WTC11 (cell line): ENCODE measurements at regions not wholly inside any gene's neighbourhood (a gene's known extent, or its start where the extent isn't known, plus 50 kb on each side); places are given as distances from the start of the nearest gene placed in this dataset.
A peak's percentile ranks its signal among the peaks of the same experiment; 100 is the strongest.

Experiments
- ATAC-seq: fragments of 200-7000 bp; cut with Tn5 transposase; 2 replicates; pipeline ENCODE4 v1.10.0; 2021; ENCODE audit warnings: mild to moderate bottlenecking, moderate library complexity
- CTCF ChIA-PET: fragments of 300-600 bp; sonication (Branson Sonifier 250); formaldehyde crosslinking; loops from one replicate; lab custom pipeline; 2021; ENCODE audit warnings: antibody characterized with exemption; lab: Charles Lee
- POLR2A ChIA-PET: fragments of 350-600 bp; sonication (Branson Sonifier 250); formaldehyde crosslinking; loops from one replicate; lab custom pipeline; 2021; ENCODE audit warnings: antibody characterized with exemption; lab: Charles Lee
- DNase-seq: peaks from one replicate; pipeline ENCODE4 v3.0.0; 2021; ENCODE audit warnings: low spot score
- H3K27ac Mint-ChIP-seq: 2 replicates; pipeline ENCODE4 v1.8.0; 2021; ENCODE audit warnings: mixed read lengths
- H3K27me3 Mint-ChIP-seq: 2 replicates; pipeline ENCODE4 v1.8.0; 2021; ENCODE audit warnings: low read depth, mild to moderate bottlenecking, moderate library complexity, mixed read lengths
- H3K36me3 Mint-ChIP-seq: 2 replicates; pipeline ENCODE4 v1.8.0; 2021; ENCODE audit warnings: mixed read lengths
- H3K4me1 Mint-ChIP-seq: 2 replicates; pipeline ENCODE4 v1.8.0; 2022; ENCODE audit warnings: mixed read lengths
- H3K4me3 Mint-ChIP-seq: 2 replicates; pipeline ENCODE4 v1.8.0; 2021; ENCODE audit warnings: mild to moderate bottlenecking, moderate library complexity, mixed read lengths
- H3K9me3 Mint-ChIP-seq: 2 replicates; pipeline ENCODE4 v1.8.0; 2021; ENCODE audit warnings: mixed read lengths
- CBFB ChIP-seq: sonication (generic); formaldehyde crosslinking; IDR thresholded peaks from 2 replicates; pipeline ENCODE4 v1.8.1; 2022; ENCODE audit warnings: mild to moderate bottlenecking, low read depth, missing genetic modification reagents
- E2F1 ChIP-seq: sonication (generic); formaldehyde crosslinking; IDR thresholded peaks from 2 replicates; pipeline ENCODE4 v1.8.0; 2022; ENCODE audit warnings: mild to moderate bottlenecking, missing genetic modification reagents
- JUN ChIP-seq: sonication (generic); formaldehyde crosslinking; IDR thresholded peaks from 2 replicates; pipeline ENCODE4 v1.8.0; 2023; ENCODE audit warnings: mild to moderate bottlenecking, missing genetic modification reagents
- NR2C2 ChIP-seq: sonication (generic); formaldehyde crosslinking; IDR thresholded peaks from 2 replicates; pipeline ENCODE4 v1.8.0; 2022; ENCODE audit warnings: mild to moderate bottlenecking, missing genetic modification reagents
- SP1 ChIP-seq: sonication (generic); formaldehyde crosslinking; conservative IDR thresholded peaks from 2 replicates; pipeline ENCODE4 v1.8.1; 2022; ENCODE audit warnings: missing genetic modification reagents
- ZNF121 ChIP-seq: sonication (generic); formaldehyde crosslinking; IDR thresholded peaks from 2 replicates; pipeline ENCODE4 v1.8.0; 2023; ENCODE audit warnings: missing genetic modification reagents
- ZNF232 ChIP-seq: sonication (generic); formaldehyde crosslinking; IDR thresholded peaks from 2 replicates; pipeline ENCODE4 v1.8.0; 2022; ENCODE audit warnings: mild to moderate bottlenecking, missing genetic modification reagents
- ZNF671 ChIP-seq: fragments of 250-450 bp; sonication (Bioruptor Pico); IDR thresholded peaks from 2 replicates; pipeline ENCODE4 v1.8.0; 2021; ENCODE audit warnings: mild to moderate bottlenecking
- TF ChIP-seq, protein P1 (sequence below): sonication (generic); formaldehyde crosslinking; IDR thresholded peaks from 2 replicates; pipeline ENCODE4 v1.8.1; 2023; ENCODE audit warnings: mild to moderate bottlenecking, moderate library complexity, missing genetic modification reagents
- TF ChIP-seq, protein P2 (sequence below): fragments of 250-450 bp; sonication (Bioruptor Pico); IDR thresholded peaks from 2 replicates; pipeline ENCODE4 v1.8.0; 2021; ENCODE audit warnings: mild to moderate bottlenecking
- TF ChIP-seq, protein P3 (sequence below): fragments of 250-450 bp; sonication (Bioruptor Pico); IDR thresholded peaks from 2 replicates; pipeline ENCODE4 v1.9.0; 2021; ENCODE audit warnings: mild to moderate bottlenecking
- TF ChIP-seq, protein P4 (sequence below): sonication (generic); formaldehyde crosslinking; IDR thresholded peaks from 2 replicates; pipeline ENCODE4 v1.8.0; 2022; ENCODE audit warnings: missing genetic modification reagents
- TF ChIP-seq, protein P5 (sequence below): sonication (generic); formaldehyde crosslinking; IDR thresholded peaks from 2 replicates; pipeline ENCODE4 v1.8.1; 2023; ENCODE audit warnings: mild to moderate bottlenecking, missing genetic modification reagents, moderate library complexity
- TF ChIP-seq, protein P6 (sequence below): sonication (generic); formaldehyde crosslinking; IDR thresholded peaks from 2 replicates; pipeline ENCODE4 v1.8.1; 2023; ENCODE audit warnings: mild to moderate bottlenecking, missing genetic modification reagents, borderline replicate concordance

- peaks cover 4% of the 10 kb centered on the region; the same call in 1 of the 2 replicates for H3K27me3 Mint-ChIP-seq
- CTCF ChIA-PET = no interaction called here
- H3K9me3 Mint-ChIP-seq = peaks cover 22% of the 10 kb centered on the region
- no peak overlapping the region for H3K4me3 Mint-ChIP-seq
- DNase-seq (peak; percentile 44), ATAC-seq (peak; percentile 41)
- no peaks in the 10 kb centered on the region for H3K4me1 Mint-ChIP-seq
- TF ChIP-seq CBFB (CRISPR knock-in tag) = no peak
- TF ChIP-seq, protein P1, sequence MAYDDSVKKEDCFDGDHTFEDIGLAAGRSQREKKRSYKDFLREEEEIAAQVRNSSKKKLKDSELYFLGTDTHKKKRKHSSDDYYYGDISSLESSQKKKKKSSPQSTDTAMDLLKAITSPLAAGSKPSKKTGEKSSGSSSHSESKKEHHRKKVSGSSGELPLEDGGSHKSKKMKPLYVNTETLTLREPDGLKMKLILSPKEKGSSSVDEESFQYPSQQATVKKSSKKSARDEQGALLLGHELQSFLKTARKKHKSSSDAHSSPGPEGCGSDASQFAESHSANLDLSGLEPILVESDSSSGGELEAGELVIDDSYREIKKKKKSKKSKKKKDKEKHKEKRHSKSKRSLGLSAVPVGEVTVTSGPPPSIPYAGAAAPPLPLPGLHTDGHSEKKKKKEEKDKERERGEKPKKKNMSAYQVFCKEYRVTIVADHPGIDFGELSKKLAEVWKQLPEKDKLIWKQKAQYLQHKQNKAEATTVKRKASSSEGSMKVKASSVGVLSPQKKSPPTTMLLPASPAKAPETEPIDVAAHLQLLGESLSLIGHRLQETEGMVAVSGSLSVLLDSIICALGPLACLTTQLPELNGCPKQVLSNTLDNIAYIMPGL = no peak
- TF ChIP-seq, protein P2, sequence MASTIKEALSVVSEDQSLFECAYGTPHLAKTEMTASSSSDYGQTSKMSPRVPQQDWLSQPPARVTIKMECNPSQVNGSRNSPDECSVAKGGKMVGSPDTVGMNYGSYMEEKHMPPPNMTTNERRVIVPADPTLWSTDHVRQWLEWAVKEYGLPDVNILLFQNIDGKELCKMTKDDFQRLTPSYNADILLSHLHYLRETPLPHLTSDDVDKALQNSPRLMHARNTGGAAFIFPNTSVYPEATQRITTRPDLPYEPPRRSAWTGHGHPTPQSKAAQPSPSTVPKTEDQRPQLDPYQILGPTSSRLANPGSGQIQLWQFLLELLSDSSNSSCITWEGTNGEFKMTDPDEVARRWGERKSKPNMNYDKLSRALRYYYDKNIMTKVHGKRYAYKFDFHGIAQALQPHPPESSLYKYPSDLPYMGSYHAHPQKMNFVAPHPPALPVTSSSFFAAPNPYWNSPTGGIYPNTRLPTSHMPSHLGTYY (CRISPR knock-in tag) = no peak
- TF ChIP-seq NR2C2 (CRISPR knock-in tag) = no peak
- TF ChIP-seq, protein P3, sequence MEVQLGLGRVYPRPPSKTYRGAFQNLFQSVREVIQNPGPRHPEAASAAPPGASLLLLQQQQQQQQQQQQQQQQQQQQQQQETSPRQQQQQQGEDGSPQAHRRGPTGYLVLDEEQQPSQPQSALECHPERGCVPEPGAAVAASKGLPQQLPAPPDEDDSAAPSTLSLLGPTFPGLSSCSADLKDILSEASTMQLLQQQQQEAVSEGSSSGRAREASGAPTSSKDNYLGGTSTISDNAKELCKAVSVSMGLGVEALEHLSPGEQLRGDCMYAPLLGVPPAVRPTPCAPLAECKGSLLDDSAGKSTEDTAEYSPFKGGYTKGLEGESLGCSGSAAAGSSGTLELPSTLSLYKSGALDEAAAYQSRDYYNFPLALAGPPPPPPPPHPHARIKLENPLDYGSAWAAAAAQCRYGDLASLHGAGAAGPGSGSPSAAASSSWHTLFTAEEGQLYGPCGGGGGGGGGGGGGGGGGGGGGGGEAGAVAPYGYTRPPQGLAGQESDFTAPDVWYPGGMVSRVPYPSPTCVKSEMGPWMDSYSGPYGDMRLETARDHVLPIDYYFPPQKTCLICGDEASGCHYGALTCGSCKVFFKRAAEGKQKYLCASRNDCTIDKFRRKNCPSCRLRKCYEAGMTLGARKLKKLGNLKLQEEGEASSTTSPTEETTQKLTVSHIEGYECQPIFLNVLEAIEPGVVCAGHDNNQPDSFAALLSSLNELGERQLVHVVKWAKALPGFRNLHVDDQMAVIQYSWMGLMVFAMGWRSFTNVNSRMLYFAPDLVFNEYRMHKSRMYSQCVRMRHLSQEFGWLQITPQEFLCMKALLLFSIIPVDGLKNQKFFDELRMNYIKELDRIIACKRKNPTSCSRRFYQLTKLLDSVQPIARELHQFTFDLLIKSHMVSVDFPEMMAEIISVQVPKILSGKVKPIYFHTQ = no peak
- no peak for TF ChIP-seq JUN (CRISPR knock-in tag)
- no peak for TF ChIP-seq E2F1
- TF ChIP-seq, protein P4, sequence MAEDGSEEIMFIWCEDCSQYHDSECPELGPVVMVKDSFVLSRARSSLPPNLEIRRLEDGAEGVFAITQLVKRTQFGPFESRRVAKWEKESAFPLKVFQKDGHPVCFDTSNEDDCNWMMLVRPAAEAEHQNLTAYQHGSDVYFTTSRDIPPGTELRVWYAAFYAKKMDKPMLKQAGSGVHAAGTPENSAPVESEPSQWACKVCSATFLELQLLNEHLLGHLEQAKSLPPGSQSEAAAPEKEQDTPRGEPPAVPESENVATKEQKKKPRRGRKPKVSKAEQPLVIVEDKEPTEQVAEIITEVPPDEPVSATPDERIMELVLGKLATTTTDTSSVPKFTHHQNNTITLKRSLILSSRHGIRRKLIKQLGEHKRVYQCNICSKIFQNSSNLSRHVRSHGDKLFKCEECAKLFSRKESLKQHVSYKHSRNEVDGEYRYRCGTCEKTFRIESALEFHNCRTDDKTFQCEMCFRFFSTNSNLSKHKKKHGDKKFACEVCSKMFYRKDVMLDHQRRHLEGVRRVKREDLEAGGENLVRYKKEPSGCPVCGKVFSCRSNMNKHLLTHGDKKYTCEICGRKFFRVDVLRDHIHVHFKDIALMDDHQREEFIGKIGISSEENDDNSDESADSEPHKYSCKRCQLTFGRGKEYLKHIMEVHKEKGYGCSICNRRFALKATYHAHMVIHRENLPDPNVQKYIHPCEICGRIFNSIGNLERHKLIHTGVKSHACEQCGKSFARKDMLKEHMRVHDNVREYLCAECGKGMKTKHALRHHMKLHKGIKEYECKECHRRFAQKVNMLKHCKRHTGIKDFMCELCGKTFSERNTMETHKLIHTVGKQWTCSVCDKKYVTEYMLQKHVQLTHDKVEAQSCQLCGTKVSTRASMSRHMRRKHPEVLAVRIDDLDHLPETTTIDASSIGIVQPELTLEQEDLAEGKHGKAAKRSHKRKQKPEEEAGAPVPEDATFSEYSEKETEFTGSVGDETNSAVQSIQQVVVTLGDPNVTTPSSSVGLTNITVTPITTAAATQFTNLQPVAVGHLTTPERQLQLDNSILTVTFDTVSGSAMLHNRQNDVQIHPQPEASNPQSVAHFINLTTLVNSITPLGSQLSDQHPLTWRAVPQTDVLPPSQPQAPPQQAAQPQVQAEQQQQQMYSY (CRISPR knock-in tag) = no peak
- TF ChIP-seq ZNF121 (CRISPR knock-in tag) = no peak
- no peak for TF ChIP-seq ZNF232
- TF ChIP-seq ZNF671 (CRISPR knock-in tag) = no peak
- H3K27ac Mint-ChIP-seq = no peak overlapping the region
- POLR2A ChIA-PET = no interaction called here
- peaks cover 19% of the 10 kb centered on the region for H3K36me3 Mint-ChIP-seq
Measured at GRCh38 chr22:49601614-49602321, 225.9 kb downstream of the BRD1 start.

- POLR2A ChIA-PET = no interaction called here
- no peak overlapping the region for H3K4me3 Mint-ChIP-seq
- H3K27ac Mint-ChIP-seq = no peak overlapping the region
- TF ChIP-seq, protein P5, sequence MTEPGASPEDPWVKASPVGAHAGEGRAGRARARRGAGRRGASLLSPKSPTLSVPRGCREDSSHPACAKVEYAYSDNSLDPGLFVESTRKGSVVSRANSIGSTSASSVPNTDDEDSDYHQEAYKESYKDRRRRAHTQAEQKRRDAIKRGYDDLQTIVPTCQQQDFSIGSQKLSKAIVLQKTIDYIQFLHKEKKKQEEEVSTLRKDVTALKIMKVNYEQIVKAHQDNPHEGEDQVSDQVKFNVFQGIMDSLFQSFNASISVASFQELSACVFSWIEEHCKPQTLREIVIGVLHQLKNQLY (CRISPR knock-in tag) = no peak
- TF ChIP-seq SP1 (no peak), NR2C2 (CRISPR knock-in tag) (no peak)
- TF ChIP-seq, protein P6, sequence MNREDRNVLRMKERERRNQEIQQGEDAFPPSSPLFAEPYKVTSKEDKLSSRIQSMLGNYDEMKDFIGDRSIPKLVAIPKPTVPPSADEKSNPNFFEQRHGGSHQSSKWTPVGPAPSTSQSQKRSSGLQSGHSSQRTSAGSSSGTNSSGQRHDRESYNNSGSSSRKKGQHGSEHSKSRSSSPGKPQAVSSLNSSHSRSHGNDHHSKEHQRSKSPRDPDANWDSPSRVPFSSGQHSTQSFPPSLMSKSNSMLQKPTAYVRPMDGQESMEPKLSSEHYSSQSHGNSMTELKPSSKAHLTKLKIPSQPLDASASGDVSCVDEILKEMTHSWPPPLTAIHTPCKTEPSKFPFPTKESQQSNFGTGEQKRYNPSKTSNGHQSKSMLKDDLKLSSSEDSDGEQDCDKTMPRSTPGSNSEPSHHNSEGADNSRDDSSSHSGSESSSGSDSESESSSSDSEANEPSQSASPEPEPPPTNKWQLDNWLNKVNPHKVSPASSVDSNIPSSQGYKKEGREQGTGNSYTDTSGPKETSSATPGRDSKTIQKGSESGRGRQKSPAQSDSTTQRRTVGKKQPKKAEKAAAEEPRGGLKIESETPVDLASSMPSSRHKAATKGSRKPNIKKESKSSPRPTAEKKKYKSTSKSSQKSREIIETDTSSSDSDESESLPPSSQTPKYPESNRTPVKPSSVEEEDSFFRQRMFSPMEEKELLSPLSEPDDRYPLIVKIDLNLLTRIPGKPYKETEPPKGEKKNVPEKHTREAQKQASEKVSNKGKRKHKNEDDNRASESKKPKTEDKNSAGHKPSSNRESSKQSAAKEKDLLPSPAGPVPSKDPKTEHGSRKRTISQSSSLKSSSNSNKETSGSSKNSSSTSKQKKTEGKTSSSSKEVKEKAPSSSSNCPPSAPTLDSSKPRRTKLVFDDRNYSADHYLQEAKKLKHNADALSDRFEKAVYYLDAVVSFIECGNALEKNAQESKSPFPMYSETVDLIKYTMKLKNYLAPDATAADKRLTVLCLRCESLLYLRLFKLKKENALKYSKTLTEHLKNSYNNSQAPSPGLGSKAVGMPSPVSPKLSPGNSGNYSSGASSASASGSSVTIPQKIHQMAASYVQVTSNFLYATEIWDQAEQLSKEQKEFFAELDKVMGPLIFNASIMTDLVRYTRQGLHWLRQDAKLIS (CRISPR knock-in tag) = no peak
- H3K4me1 Mint-ChIP-seq = no peaks in the 10 kb centered on the region
- peaks cover 19% of the 10 kb centered on the region for H3K36me3 Mint-ChIP-seq
- ATAC-seq (no peak), DNase-seq (no peak)
- CTCF ChIA-PET = no interaction called here
- peaks cover 22% of the 10 kb centered on the region for H3K9me3 Mint-ChIP-seq
- peaks cover 4% of the 10 kb centered on the region; the same call in 1 of the 2 replicates for H3K27me3 Mint-ChIP-seq
Measured at GRCh38 chr22:49600891-49601431, 226.7 kb downstream of the BRD1 start.
